ENCODE measurements at regions not wholly inside any gene's neighbourhood (a gene's known extent, or its start where the extent isn't known, plus 50 kb on each side); places are given as distances from the start of the nearest gene placed in this dataset.

DNA sequence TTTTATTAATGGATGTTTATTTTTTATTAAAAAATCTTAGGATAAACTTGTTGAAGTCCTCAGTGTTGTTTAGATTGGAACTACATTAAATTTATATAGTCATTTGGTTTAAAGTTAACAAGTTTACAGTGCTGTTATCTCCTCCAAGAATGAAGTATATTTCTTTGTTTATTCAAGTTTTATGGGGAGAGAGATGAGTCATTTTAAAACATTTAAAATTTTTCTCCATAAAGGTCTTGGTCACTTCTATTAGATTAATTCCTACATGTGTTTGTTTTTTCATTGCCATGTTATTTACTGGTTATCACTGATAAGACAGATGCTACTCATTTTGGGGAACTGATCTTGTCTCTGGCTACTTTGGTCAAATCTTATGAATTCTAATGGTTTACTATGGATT lies 429.6 kb downstream of the METTL15 start:
- TF ChIP-seq, protein P1, sequence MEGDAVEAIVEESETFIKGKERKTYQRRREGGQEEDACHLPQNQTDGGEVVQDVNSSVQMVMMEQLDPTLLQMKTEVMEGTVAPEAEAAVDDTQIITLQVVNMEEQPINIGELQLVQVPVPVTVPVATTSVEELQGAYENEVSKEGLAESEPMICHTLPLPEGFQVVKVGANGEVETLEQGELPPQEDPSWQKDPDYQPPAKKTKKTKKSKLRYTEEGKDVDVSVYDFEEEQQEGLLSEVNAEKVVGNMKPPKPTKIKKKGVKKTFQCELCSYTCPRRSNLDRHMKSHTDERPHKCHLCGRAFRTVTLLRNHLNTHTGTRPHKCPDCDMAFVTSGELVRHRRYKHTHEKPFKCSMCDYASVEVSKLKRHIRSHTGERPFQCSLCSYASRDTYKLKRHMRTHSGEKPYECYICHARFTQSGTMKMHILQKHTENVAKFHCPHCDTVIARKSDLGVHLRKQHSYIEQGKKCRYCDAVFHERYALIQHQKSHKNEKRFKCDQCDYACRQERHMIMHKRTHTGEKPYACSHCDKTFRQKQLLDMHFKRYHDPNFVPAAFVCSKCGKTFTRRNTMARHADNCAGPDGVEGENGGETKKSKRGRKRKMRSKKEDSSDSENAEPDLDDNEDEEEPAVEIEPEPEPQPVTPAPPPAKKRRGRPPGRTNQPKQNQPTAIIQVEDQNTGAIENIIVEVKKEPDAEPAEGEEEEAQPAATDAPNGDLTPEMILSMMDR (IDR thresholded peaks at IDR 0.05; ENCODE audit: low read depth, low read length, poor library complexity, severe bottlenecking) = no peak
- no peak for TF ChIP-seq EZH2phosphoT487 (IDR thresholded peaks at IDR 0.05; ENCODE audit: borderline replicate concordance, low read length)

All from DOHH2 (cell line).